H1 (cell line): ENCODE measurements at regions not wholly inside any gene's neighbourhood (a gene's known extent, or its start where the extent isn't known, plus 50 kb on each side); places are given as distances from the start of the nearest gene placed in this dataset.

ENCODE experiments used
- CTCF ChIA-PET: fragments of 300-600 bp; sonication (Branson Sonifier 250); formaldehyde crosslinking; loops from one replicate; lab custom pipeline; 2021; ENCODE audit not compliant: partially characterized antibody; lab: Charles Lee
- POLR2A ChIA-PET: fragments of 300-600 bp; sonication (Branson Sonifier 250); formaldehyde crosslinking; loops from one replicate; lab custom pipeline; 2021; ENCODE audit warnings: inconsistent platforms; ENCODE audit not compliant: partially characterized antibody; lab: Charles Lee
- DNase-seq, 2 experiments: peaks; one replicate each; pipeline versions ENCODE4 v3.0.0 to v3.0.0-alpha.2; 2010 to 2022; ENCODE audit warnings: low spot score in 2 of 2, low read depth in 1 of 2, mixed read lengths in 1 of 2
- FAIRE-seq: peaks from 2 replicates; lab custom pipeline; 2011; peaks lifted over from hg19 to GRCh38; lab: Jason Lieb, UNC
- H2AFZ ChIP-seq: 2 replicates; pipeline ENCODE4 v1.8.1; 2012; ENCODE audit warnings: low read length, inconsistent platforms
- H2AK5ac ChIP-seq: 2 replicates; pipeline ENCODE4 v1.6.1; 2013; ENCODE audit warnings: low read depth, low read length
- H2BK120ac ChIP-seq: replicated peaks from 2 replicates; pipeline ENCODE3; 2013; ENCODE audit warnings: low read depth, low read length, inconsistent platforms
- H2BK12ac ChIP-seq: 2 replicates; pipeline ENCODE4 v1.6.1; 2013; ENCODE audit warnings: low read depth, low read length
- H2BK15ac ChIP-seq: 2 replicates; pipeline ENCODE4 v1.6.1; 2013; ENCODE audit warnings: low read length
- H2BK20ac ChIP-seq: 2 replicates; pipeline ENCODE4 v1.6.1; 2013; ENCODE audit warnings: low read length
- H2BK5ac ChIP-seq: 2 replicates; pipeline ENCODE4 v1.6.1; 2013; ENCODE audit warnings: low read depth, low read length
- H3K14ac ChIP-seq: 2 replicates; pipeline ENCODE4 v1.6.1; 2013; ENCODE audit warnings: inconsistent platforms; ENCODE audit not compliant: insufficient read length
- H3K18ac ChIP-seq: 2 replicates; pipeline ENCODE4 v1.6.1; 2013; ENCODE audit warnings: low read length; ENCODE audit errors: extremely low read depth
- H3K23ac ChIP-seq: 2 replicates; pipeline ENCODE4 v1.6.1; 2013; ENCODE audit warnings: inconsistent platforms; ENCODE audit not compliant: insufficient read length
- H3K23me2 ChIP-seq: 2 replicates; pipeline ENCODE4 v1.6.1; 2013; ENCODE audit warnings: low read depth, low read length
- H3K27ac ChIP-seq: 2 replicates; pipeline ENCODE4 v1.6.1; 2011; ENCODE audit warnings: low read depth, low read length, inconsistent platforms
- H3K27me3 ChIP-seq, 4 experiments: replicated peaks in 1 of 4; 1 replicate in 1 of 4; 2 replicates in 3 of 4; pipeline versions ENCODE4 v1.6.1 to v1.8.1; 2011 to 2013; ENCODE audit warnings: low read length in 3 of 4, mild to moderate bottlenecking in 3 of 4, inconsistent platforms in 2 of 4, mixed read lengths in 2 of 4, moderate library complexity in 1 of 4; ENCODE audit not compliant: control insufficient read depth in 3 of 4, insufficient read depth in 3 of 4; ENCODE audit errors: extremely low read depth in 1 of 4
- H3K36me3 ChIP-seq, 4 experiments: 2 replicates each; pipeline versions ENCODE4 v1.6.1 to v1.8.1; 2011 to 2013; ENCODE audit warnings: mild to moderate bottlenecking in 4 of 4, low read length in 3 of 4, moderate library complexity in 2 of 4, control low read depth in 1 of 4, inconsistent platforms in 1 of 4; ENCODE audit not compliant: insufficient read depth in 4 of 4, control insufficient read depth in 2 of 4
- H3K4ac ChIP-seq: replicated peaks from 2 replicates; pipeline ENCODE3; 2013; ENCODE audit warnings: low read length, low read depth, mixed read lengths, inconsistent platforms; ENCODE audit not compliant: insufficient read length
- H3K4me1 ChIP-seq, 4 experiments: replicated peaks in 1 of 4; 1 replicate in 1 of 4; 2 replicates in 3 of 4; pipeline versions ENCODE4 v1.6.1 to v1.8.1; 2011 to 2013; ENCODE audit warnings: low read length in 3 of 4, inconsistent platforms in 2 of 4, mixed read lengths in 1 of 4; ENCODE audit not compliant: insufficient read depth in 4 of 4, control insufficient read depth in 3 of 4
- H3K4me2 ChIP-seq, 2 experiments: 2 replicates each; pipeline versions ENCODE4 v1.6.1 to v1.8.1; 2011 to 2013; ENCODE audit warnings: low read depth in 2 of 2, low read length in 2 of 2, control low read depth in 1 of 2, inconsistent platforms in 1 of 2, mild to moderate bottlenecking in 1 of 2; ENCODE audit not compliant: insufficient read depth in 1 of 2
- H3K4me3 ChIP-seq, 4 experiments: fragments of 200-600, 300-600 bp in 1 of 4; sonication (generic), shearing (Covaris generic), sonication (Bioruptor Twin) in 1 of 4; 2 replicates each; pipeline versions ENCODE4 v1.5.1 to v1.8.1; 2011 to 2016; ENCODE audit warnings: low read length in 4 of 4, low read depth in 3 of 4, control low read depth in 2 of 4, inconsistent platforms in 2 of 4, mild to moderate bottlenecking in 2 of 4, mixed read lengths in 1 of 4, moderate library complexity in 1 of 4; ENCODE audit not compliant: insufficient read depth in 2 of 4; ENCODE audit errors: extremely low read depth in 1 of 4
- H3K56ac ChIP-seq: replicated peaks from 2 replicates; pipeline ENCODE3; 2013; ENCODE audit warnings: low read depth, mild to moderate bottlenecking, mixed read lengths, low read length, inconsistent platforms; ENCODE audit not compliant: insufficient read length
- H3K79me1 ChIP-seq: 2 replicates; pipeline ENCODE4 v1.6.1; 2013; ENCODE audit warnings: low read depth, low read length, control low read depth
- H3K79me2 ChIP-seq, 2 experiments: 2 replicates each; pipeline versions ENCODE4 v1.6.1 to v1.8.1; 2012 to 2013; ENCODE audit warnings: low read length in 2 of 2, mild to moderate bottlenecking in 2 of 2, inconsistent platforms in 1 of 2; ENCODE audit not compliant: insufficient read depth in 2 of 2, control insufficient read depth in 1 of 2
- H3K9ac ChIP-seq, 4 experiments: replicated peaks in 1 of 4; 1 replicate in 1 of 4; 2 replicates in 3 of 4; pipeline versions ENCODE4 v1.6.1 to v1.8.1; 2011 to 2013; ENCODE audit warnings: low read depth in 3 of 4, low read length in 3 of 4, control low read depth in 2 of 4, mild to moderate bottlenecking in 2 of 4, moderate library complexity in 2 of 4, inconsistent platforms in 1 of 4; ENCODE audit errors: extremely low read depth in 1 of 4
- H3K9me3 ChIP-seq, 2 experiments: 2 replicates each; pipeline versions ENCODE4 v1.6.1 to v1.8.1; 2012 to 2013; ENCODE audit warnings: mild to moderate bottlenecking in 2 of 2, moderate library complexity in 2 of 2, control low read depth in 1 of 2, inconsistent platforms in 1 of 2, low read depth in 1 of 2, low read length in 1 of 2, mixed read lengths in 1 of 2; ENCODE audit not compliant: insufficient read depth in 2 of 2
- H4K20me1 ChIP-seq, 2 experiments: replicated peaks in 1 of 2; 2 replicates each; pipeline versions ENCODE3 to v1.8.1; 2011 to 2013; ENCODE audit warnings: inconsistent platforms in 2 of 2, low read length in 2 of 2, mild to moderate bottlenecking in 1 of 2; ENCODE audit not compliant: insufficient read depth in 2 of 2, control insufficient read depth in 1 of 2
- H4K5ac ChIP-seq: 2 replicates; pipeline ENCODE4 v1.6.1; 2013; ENCODE audit warnings: low read length, low read depth, mixed read lengths, inconsistent platforms; ENCODE audit not compliant: insufficient read length
- H4K8ac ChIP-seq: 2 replicates; pipeline ENCODE4 v1.8.0; 2013; ENCODE audit warnings: mild to moderate bottlenecking, moderate library complexity, low read length, inconsistent platforms; ENCODE audit not compliant: insufficient read depth; ENCODE audit errors: extremely low read depth
- H4K91ac ChIP-seq: replicated peaks from 2 replicates; pipeline ENCODE3; 2013; ENCODE audit warnings: low read length, mixed read lengths, inconsistent platforms; ENCODE audit not compliant: insufficient read length
- EZH2 ChIP-seq: fragments of 200-600 bp; sonication (generic); IDR thresholded peaks from 2 replicates; pipeline ENCODE4 v1.7.1; 2012; ENCODE audit warnings: low read depth, mild to moderate bottlenecking, moderate library complexity, low read length, inconsistent platforms; ENCODE audit not compliant: severe bottlenecking
- GTF2F1 ChIP-seq: IDR thresholded peaks from 2 replicates; pipeline ENCODE4 v1.6.1; 2012; ENCODE audit warnings: low read depth, low read length, improper control_type of control experiment, borderline replicate concordance
- KDM1A ChIP-seq: fragments of 200-600, 300-600 bp; sonication (generic); IDR thresholded peaks from 2 replicates; pipeline ENCODE4 v1.7.1; 2016; ENCODE audit warnings: mild to moderate bottlenecking, low read length, borderline replicate concordance
- NRF1 ChIP-seq: IDR thresholded peaks from 2 replicates; pipeline ENCODE4 v1.6.1; 2011; ENCODE audit warnings: mild to moderate bottlenecking, low read depth, low read length, improper control_type of control experiment
- PHF8 ChIP-seq: fragments of 200-600 bp; sonication (generic); conservative IDR thresholded peaks from 2 replicates; pipeline ENCODE4 v1.7.1; 2012; ENCODE audit warnings: low read depth, mild to moderate bottlenecking, inconsistent platforms, low read length, moderate library complexity
- SIX5 ChIP-seq: IDR thresholded peaks from 2 replicates; pipeline ENCODE4 v1.6.1; 2011; ENCODE audit warnings: mild to moderate bottlenecking, low read depth, low read length
- SP2 ChIP-seq: IDR thresholded peaks from 2 replicates; pipeline ENCODE4 v1.6.1; 2012; ENCODE audit warnings: mild to moderate bottlenecking, low read length, inconsistent platforms
- TEAD4 ChIP-seq: IDR thresholded peaks from 2 replicates; pipeline ENCODE4 v1.6.1; 2012; ENCODE audit warnings: low read depth, low read length, inconsistent platforms, mixed read lengths
- WGBS, 2 experiments: shearing (Covaris generic) in 1 of 2; methylation state at CpG; one replicate each; pipeline versions ENCODE4 v1.1.6 to v1.1.7; 2013 to 2015; ENCODE audit warnings: low lambda C conversion rate in 2 of 2, mixed read lengths in 2 of 2, inconsistent platforms in 1 of 2, low coverage in 1 of 2, missing lambda C conversion rate in 1 of 2; ENCODE audit not compliant: insufficient replicate concordance in 2 of 2, insufficient coverage in 1 of 2, insufficient read length in 1 of 2; ENCODE audit errors: extremely low coverage in 1 of 2, missing lambda C conversion rate in 1 of 2; 5-methylcytosine and 5-hydroxymethylcytosine counted together

DNA sequence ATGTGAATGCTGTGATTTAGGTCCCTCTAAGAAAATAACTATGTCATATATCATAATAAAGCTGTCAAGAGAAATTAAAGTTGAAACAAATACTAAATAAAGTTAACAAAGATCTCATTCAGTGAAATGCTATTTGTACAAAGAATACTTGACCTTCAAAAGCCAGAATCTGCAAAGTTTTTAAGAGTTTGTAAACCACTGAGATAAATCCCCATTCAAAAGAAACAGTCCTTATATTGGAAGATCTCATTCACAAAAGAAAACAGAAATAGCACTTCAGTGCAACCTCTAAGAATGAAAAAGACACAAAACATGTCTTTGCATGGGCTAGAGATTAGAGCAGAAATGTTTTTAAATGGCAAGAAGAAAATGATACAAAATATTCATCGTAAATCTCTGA, 149.1 kb upstream of the USP38 start:
- Histone ChIP-seq H3K27ac (no peak overlapping the region), H3K79me1 (no peaks in the 10 kb centered on the region), H3K27me3 (no peaks in the 10 kb centered on the region), H2BK12ac (no peak overlapping the region), H2AFZ (no peak overlapping the region), H3K4me1 (no peaks in the 10 kb centered on the region), H3K23me2 (no peaks in the 10 kb centered on the region), H3K9ac (no peak overlapping the region), H3K4me3 (no peak overlapping the region), H3K23ac (no peak overlapping the region), H4K5ac (no peak overlapping the region), H4K20me1 (no peaks in the 10 kb centered on the region), H3K18ac (no peak overlapping the region), H3K4me2 (no peak overlapping the region), H2BK120ac (no peak overlapping the region), H2BK5ac (no peak overlapping the region), H3K56ac (no peak overlapping the region), H2BK15ac (no peak overlapping the region), H4K8ac (no peak overlapping the region), H2AK5ac (no peak overlapping the region), H4K91ac (no peak overlapping the region), H3K14ac (no peak overlapping the region), H2BK20ac (no peak overlapping the region)
- ChIA-PET CTCF (interaction anchor here (0.7 to 1.2 kb wide), 3 partner anchors 9 to 370 kb away, joined by 3 to 4 read pairs (median 3); no protein-coding TSS in a partner anchor), POLR2A (no interaction called here)
- 100% methylated on average over 1 of the region's 1 CpG; no CpG with 5 or more reads in 1 of the 2 experiments for WGBS, 2 experiments
- FAIRE-seq (no peak), DNase-seq (no peak)
- TF ChIP-seq GTF2F1 = no peak
- TF ChIP-seq TEAD4 = no peak
- no peak for TF ChIP-seq NRF1
- TF ChIP-seq EZH2 = no peak
- TF ChIP-seq KDM1A = no peak
- TF ChIP-seq SIX5 = no peak
- TF ChIP-seq PHF8 = no peak
- TF ChIP-seq SP2 = no peak
- TF ChIP-seq, all 59 proteins: peak for 0
- Histone ChIP-seq H3K36me3 (no peaks in the 10 kb centered on the region), H3K4ac (no peak overlapping the region), H3K79me2 (no peaks in the 10 kb centered on the region), H3K9me3 (no peaks in the 10 kb centered on the region)
